ENCODE measurements at regions not wholly inside any gene's neighbourhood (a gene's known extent, or its start where the extent isn't known, plus 50 kb on each side); places are given as distances from the start of the nearest gene placed in this dataset.

DNA sequence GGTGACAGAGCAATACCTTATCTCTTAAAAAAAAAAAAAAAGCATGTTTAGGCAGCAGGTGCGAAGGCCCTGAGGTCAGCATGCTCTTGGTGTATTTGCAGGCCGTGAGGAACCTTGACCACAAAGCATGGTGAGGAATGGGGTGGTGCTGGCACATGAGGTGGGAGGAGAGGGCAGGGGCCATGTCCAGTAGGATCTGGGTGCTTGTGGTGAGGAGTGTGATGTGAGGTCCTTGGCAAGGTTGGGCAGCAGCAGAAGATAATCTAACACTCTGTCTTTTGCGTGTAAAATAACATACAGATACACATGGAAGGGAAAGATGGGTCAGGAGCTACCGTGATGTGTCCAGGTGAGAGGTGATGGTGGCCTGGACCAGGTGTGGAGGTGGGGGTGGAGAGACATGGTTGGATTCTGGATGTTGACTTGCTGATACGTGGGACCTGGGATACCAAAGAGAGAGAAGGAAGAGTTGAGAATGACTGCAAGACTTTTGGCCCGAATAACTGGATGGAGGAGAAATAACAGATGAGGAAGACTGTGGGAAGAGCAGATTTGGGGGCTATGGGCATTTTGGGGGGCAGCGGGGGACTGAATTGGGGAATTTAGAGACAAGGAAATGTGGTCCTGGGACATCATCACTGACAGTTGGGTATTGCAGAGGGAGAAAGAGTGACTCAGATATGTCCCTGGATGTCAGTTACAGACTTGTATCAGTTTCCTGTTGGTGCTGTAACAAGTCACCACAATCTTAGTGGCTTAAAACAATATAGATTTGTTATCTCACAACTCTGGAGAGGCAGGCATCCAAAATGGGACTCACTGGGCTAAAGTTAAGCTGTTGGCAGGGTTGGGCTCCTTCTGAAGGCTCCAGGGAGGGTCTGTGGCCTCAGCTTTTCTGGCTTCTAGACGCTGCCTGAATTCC is 274.9 kb downstream of the HAPSTR1 start:
- Histone ChIP-seq H3K36me3 (ENCODE audit: control insufficient read depth in 2 of 2, insufficient read depth in 1 of 2, low read length in 2 of 2) (no peaks in the 10 kb centered on the region), H3K4me1 (ENCODE audit: control insufficient read depth, insufficient read depth, low read length) (no peaks in the 10 kb centered on the region), H3K27ac (ENCODE audit: extremely low read depth, low read depth, low read length) (no peak overlapping the region), H3K4me3 (ENCODE audit: low read depth, low read length) (no peak overlapping the region), H3K9me3 (ENCODE audit: control insufficient read depth, insufficient read depth, low read depth, low read length) (no peaks in the 10 kb centered on the region)
- ChIA-PET CTCF (no interaction called here), POLR2A (no interaction called here)
- TF ChIP-seq TSHZ1 (tag by site-specific recombination; IDR thresholded peaks at IDR 0.05; ENCODE audit: borderline replicate concordance), result no peak
- TF ChIP-seq ZNF366 (tag by site-specific recombination; conservative IDR thresholded peaks at IDR 0.05), result no peak
- TF ChIP-seq, protein P1, sequence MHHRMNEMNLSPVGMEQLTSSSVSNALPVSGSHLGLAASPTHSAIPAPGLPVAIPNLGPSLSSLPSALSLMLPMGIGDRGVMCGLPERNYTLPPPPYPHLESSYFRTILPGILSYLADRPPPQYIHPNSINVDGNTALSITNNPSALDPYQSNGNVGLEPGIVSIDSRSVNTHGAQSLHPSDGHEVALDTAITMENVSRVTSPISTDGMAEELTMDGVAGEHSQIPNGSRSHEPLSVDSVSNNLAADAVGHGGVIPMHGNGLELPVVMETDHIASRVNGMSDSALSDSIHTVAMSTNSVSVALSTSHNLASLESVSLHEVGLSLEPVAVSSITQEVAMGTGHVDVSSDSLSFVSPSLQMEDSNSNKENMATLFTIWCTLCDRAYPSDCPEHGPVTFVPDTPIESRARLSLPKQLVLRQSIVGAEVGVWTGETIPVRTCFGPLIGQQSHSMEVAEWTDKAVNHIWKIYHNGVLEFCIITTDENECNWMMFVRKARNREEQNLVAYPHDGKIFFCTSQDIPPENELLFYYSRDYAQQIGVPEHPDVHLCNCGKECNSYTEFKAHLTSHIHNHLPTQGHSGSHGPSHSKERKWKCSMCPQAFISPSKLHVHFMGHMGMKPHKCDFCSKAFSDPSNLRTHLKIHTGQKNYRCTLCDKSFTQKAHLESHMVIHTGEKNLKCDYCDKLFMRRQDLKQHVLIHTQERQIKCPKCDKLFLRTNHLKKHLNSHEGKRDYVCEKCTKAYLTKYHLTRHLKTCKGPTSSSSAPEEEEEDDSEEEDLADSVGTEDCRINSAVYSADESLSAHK (tag by site-specific recombination; IDR thresholded peaks at IDR 0.05), result no peak
- no peak for TF ChIP-seq ZNF610 (tag by site-specific recombination; IDR thresholded peaks at IDR 0.05; ENCODE audit: borderline replicate concordance)
- no peak for TF ChIP-seq ZNF292 (tag by site-specific recombination; IDR thresholded peaks at IDR 0.05; ENCODE audit: borderline replicate concordance, low read depth)

DNA sequence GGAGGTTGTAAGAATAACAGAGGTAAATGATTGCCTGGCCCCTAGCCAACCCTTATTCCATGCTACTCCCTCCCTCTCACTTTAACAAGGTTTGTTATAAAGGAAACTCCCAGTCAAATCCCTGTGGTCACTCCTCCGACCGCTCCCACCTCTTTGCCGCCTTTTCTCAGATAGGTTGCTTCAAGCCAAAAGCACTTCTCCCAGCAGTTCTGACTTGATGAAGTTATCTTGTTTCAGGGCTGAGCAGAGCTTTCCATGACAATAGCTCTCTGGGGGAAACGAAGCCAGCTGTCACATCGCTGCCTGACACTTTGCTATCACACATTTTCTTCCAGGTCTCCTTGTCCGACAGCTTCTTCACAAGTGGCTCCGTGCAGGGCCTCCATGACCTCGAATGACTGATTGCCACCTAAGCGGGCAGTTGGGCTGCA is 278.6 kb downstream of the HAPSTR1 start:
- TF ChIP-seq ZFP69B (tag by site-specific recombination; IDR thresholded peaks at IDR 0.05), result no peak
- no peaks in the 10 kb centered on the region for H3K36me3 ChIP-seq (ENCODE audit: control insufficient read depth in 2 of 2, insufficient read depth in 1 of 2, low read length in 2 of 2)
- ChIA-PET POLR2A (no interaction called here), CTCF (interaction anchor here (0.6 to 0.7 kb wide), 3 partner anchors 11 to 550 kb away, joined by 3 to 8 read pairs (median 6); no protein-coding TSS in a partner anchor)
- H3K9me3 ChIP-seq (ENCODE audit: control insufficient read depth, insufficient read depth, low read depth, low read length), result no peaks in the 10 kb centered on the region
- H3K27ac ChIP-seq (ENCODE audit: extremely low read depth, low read depth, low read length), result no peak overlapping the region
- no peaks in the 10 kb centered on the region for H3K4me1 ChIP-seq (ENCODE audit: control insufficient read depth, insufficient read depth, low read length)
- no peak overlapping the region for H3K4me3 ChIP-seq (ENCODE audit: low read depth, low read length)

- H3K36me3 ChIP-seq (ENCODE audit: control insufficient read depth in 2 of 2, insufficient read depth in 1 of 2, low read length in 2 of 2), result no peaks in the 10 kb centered on the region
- no peak for TF ChIP-seq ZNF138 (tag by site-specific recombination; IDR thresholded peaks at IDR 0.05; ENCODE audit: borderline replicate concordance)
- TF ChIP-seq, protein P2, sequence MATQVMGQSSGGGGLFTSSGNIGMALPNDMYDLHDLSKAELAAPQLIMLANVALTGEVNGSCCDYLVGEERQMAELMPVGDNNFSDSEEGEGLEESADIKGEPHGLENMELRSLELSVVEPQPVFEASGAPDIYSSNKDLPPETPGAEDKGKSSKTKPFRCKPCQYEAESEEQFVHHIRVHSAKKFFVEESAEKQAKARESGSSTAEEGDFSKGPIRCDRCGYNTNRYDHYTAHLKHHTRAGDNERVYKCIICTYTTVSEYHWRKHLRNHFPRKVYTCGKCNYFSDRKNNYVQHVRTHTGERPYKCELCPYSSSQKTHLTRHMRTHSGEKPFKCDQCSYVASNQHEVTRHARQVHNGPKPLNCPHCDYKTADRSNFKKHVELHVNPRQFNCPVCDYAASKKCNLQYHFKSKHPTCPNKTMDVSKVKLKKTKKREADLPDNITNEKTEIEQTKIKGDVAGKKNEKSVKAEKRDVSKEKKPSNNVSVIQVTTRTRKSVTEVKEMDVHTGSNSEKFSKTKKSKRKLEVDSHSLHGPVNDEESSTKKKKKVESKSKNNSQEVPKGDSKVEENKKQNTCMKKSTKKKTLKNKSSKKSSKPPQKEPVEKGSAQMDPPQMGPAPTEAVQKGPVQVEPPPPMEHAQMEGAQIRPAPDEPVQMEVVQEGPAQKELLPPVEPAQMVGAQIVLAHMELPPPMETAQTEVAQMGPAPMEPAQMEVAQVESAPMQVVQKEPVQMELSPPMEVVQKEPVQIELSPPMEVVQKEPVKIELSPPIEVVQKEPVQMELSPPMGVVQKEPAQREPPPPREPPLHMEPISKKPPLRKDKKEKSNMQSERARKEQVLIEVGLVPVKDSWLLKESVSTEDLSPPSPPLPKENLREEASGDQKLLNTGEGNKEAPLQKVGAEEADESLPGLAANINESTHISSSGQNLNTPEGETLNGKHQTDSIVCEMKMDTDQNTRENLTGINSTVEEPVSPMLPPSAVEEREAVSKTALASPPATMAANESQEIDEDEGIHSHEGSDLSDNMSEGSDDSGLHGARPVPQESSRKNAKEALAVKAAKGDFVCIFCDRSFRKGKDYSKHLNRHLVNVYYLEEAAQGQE (tag by site-specific recombination; IDR thresholded peaks at IDR 0.05), result peak; percentile 48; the same call in 1 of the 2 replicates
- no peak overlapping the region for H3K4me3 ChIP-seq (ENCODE audit: low read depth, low read length)
- POLR2A ChIA-PET, result no interaction called here
- no peak overlapping the region for H3K27ac ChIP-seq (ENCODE audit: extremely low read depth, low read depth, low read length)
- no peaks in the 10 kb centered on the region for H3K4me1 ChIP-seq (ENCODE audit: control insufficient read depth, insufficient read depth, low read length)
- CTCF ChIA-PET, result no interaction called here
- H3K9me3 ChIP-seq (ENCODE audit: control insufficient read depth, insufficient read depth, low read depth, low read length), result no peaks in the 10 kb centered on the region
Measured at GRCh38 chr16:9371713-9372448, 280.4 kb downstream of the HAPSTR1 start.
